ENCODE measurements at regions not wholly inside any gene's neighbourhood (a gene's known extent, or its start where the extent isn't known, plus 50 kb on each side); places are given as distances from the start of the nearest gene placed in this dataset.

- H3K27ac ChIP-seq, result no peak overlapping the region
Observed at GRCh38 chr13:109900320-109900719, 113.9 kb upstream of the IRS2 start.

GRCh38 chr13:109899748-109900147 lies 113.4 kb upstream of the IRS2 start:
- no peak overlapping the region for H3K27ac ChIP-seq
- DNase-seq (ENCODE audit: low read depth, low spot score), result no peak

More at GRCh38 chr13:109900320-109900719, 113.9 kb upstream of the IRS2 start:
- DNase-seq (ENCODE audit: low read depth, low spot score), result no peak

DNA sequence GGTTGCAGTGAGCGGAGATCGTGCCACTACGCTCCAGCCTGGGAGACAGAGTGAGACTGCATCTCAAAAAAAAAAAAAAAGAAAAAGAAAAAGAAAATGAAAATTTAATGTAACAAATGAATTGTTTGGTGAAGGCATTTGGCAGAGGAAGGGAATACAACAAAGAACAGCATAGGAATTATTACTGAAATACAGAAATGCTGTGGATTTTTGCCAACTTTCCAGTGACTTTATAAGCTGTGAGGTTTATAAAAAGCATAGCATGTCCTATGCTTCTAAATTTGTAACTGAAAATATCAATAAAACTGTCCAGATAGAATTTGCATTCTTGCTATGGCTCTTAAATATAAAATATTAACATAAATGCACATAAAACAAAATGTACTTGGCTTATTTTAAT lies 112.9 kb upstream of the IRS2 start:
- no peak for DNase-seq (ENCODE audit: low read depth, low spot score)
- no peak overlapping the region for H3K27ac ChIP-seq

DNA sequence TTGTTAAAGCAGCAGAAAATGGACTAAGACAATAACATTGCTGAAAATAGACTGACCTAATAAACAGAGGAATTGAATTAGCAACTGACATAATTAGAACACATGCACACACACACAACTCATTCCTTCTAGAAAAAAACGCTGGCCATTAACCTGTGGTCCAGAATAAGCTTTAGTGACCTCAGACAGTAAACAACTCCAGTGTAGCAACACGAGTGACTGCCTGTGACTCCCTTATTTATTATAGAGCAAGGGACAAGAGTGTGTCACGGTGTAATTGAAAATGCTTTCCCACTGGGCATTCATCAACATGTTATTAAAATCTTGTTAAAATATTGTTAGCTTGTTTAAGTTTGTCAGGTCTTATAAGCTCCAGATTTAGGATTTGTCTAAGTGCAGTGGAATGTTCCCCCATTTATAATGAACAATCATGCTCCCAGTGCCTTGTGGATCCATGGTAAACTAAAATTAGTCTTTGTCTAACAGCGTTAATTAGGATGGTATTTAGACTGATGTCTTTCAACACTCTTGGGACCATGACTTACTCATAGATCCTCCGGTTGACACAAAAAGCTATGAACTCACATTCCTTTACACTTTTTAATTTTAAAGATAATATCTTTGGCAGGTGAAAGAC lies 111.7 kb upstream of the IRS2 start:
- no peak for DNase-seq (ENCODE audit: low read depth, low spot score)
- no peak overlapping the region for H3K27ac ChIP-seq

DNA sequence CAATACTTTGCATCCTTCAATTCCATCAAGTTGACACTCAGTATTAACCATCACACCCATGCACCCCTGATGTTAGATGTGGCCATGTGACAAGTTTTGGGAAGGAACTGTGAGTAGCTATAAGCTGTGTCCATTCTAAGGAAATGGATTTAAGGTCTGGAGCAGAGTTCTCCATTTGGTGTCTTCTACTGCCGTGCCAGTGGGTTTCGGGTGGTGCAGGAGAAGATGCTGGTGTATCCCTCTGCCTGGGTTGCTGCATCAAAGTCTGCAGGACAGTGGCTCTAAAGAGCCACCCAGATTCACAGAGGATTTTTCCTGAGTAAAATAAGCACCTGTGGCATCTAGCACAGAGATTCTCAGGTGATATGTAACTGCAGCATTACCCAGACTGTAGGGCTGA lies 105.7 kb upstream of the IRS2 start:
- H3K27ac ChIP-seq, result no peak overlapping the region
- no peak for DNase-seq (ENCODE audit: low read depth, low spot score)

GRCh38 chr13:109885235-109885634 lies 98.9 kb upstream of the IRS2 start:
- no peak for DNase-seq (ENCODE audit: low read depth, low spot score)
- H3K27ac ChIP-seq, result no peak overlapping the region

GRCh38 chr13:109884462-109884861 lies 98.1 kb upstream of the IRS2 start:
- no peak for DNase-seq (ENCODE audit: low read depth, low spot score)
- H3K27ac ChIP-seq, result no peak overlapping the region

- DNase-seq (ENCODE audit: low read depth, low spot score), result no peak
- H3K27ac ChIP-seq, result no peak overlapping the region
Observed at GRCh38 chr13:109883181-109884180, 97.1 kb upstream of the IRS2 start.

GRCh38 chr13:109881961-109882558 lies 95.7 kb upstream of the IRS2 start:
- no peak overlapping the region for H3K27ac ChIP-seq
- no peak for DNase-seq (ENCODE audit: low read depth, low spot score)

DNA sequence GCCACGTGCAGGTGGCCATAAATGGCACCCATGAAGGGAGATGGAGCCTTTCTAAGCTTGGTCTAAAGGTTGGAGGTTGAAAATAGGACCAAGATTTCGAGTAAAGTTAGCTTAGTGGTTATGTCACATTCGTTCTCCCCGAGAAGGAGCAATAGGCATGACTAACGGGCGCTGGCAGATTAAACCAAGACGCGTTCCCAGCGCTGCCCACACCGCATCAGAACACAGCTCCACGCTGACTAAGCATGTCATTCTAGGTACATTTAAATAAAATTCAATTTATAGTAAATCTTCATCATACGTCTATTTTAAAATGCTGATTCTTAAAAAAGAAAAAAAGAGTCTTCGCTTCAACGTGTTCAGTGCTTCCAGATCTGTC lies 95.0 kb upstream of the IRS2 start:
- no peak overlapping the region for H3K27ac ChIP-seq
- DNase-seq (ENCODE audit: low read depth, low spot score), result no peak

DNA sequence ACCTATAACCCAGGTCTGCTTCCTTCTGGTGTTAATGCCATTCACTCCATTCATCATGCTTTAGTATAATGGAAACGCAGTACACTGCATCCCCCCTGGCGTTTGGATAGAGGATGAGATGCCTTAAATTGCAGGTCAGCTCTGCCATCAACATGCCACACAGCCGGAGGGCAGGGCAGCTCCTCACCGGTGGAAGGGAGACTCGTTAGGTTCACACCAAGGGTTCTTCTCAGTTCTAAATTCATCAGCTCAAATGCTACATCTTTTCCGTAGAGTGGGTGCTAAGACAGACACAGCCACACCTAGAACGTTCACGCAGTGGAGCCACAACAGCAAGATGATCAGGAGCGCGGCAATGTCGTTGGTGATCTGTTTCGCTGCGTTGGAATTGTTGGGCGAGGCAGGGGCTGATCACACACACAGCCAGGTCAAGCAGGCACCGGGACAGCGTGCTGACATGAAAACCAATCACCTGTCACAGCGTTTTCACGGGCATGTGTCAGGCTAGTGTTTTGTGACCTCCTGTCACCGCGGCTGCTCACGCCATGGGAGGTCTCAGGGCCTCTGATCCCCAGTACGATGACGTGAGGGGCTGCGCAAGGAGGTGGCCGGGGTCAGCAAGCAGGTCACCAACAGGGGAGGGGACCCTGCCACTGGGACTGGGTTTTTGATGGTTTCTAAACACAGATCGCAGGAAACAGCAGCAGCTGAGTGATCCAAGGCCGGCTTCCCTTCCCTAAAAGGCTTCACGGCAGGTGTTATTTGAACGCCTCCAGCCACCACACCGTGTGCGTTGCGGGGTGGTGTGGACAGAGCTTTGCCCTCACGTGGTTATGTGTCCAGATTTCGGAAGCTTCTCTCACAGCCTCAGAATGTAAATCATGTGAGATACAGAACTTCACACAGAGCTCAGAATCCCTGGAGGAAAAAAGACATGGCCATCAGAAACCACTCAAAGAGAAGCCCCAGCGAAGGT lies 94.3 kb upstream of the IRS2 start:
- H3K27ac ChIP-seq, result no peak overlapping the region
- no peak for DNase-seq (ENCODE audit: low read depth, low spot score)

- DNase-seq (ENCODE audit: low read depth, low spot score), result no peak
- H3K27ac ChIP-seq, result no peak overlapping the region
Observed at GRCh38 chr13:109879338-109879737, 93.0 kb upstream of the IRS2 start.

DNA sequence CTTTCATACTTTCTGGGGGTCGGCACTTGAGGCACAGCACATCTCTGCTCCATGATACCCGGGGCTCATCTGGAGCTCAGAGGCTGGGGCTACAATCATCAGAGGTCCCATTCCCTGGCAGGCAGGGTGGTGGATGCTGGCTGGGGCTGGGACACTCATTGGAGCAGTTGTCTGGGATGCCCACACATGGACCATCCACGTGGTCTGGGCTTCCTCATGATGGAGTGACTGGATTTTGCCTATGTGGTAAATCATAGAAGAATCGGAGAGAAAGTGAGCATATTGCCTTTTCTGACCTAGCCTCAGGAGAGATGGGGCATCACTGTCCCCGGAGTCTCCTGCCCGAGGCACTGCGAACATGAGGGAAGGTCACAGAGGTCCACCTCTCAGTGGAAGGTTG lies 91.4 kb upstream of the IRS2 start:
- DNase-seq (ENCODE audit: low read depth, low spot score), result no peak
- no peak overlapping the region for H3K27ac ChIP-seq

DNA sequence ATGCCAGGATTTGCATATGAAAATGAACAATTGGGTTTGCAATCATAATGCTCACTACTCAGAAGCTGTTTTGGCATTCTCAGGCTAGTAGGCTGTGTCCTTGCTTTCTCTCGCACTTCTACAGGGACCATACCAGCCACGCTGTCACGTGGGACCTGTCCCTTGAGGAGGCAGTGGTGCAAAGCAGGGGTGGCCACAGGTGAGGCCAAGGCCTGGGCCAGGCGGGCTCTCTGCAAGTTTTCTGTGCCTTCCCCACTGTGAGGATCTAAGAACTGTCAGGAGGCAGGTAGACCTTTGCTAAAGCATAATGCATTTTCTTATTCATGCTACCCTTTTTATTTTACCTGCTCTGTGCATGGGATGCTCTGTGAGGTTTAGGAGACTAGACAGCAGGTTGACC lies 89.4 kb upstream of the IRS2 start:
- H3K27ac ChIP-seq, result no peak overlapping the region
- no peak for DNase-seq (ENCODE audit: low read depth, low spot score)

- peak overlapping the region; percentile 5 for H3K27ac ChIP-seq
- no peak for DNase-seq (ENCODE audit: low read depth, low spot score)
Observed at GRCh38 chr13:109874484-109875454, 88.4 kb upstream of the IRS2 start.

GRCh38 chr13:109873351-109874123 lies 87.2 kb upstream of the IRS2 start:
- no peak overlapping the region for H3K27ac ChIP-seq
- DNase-seq (ENCODE audit: low read depth, low spot score), result no peak

- H3K27ac ChIP-seq, result no peak overlapping the region
- no peak for DNase-seq (ENCODE audit: low read depth, low spot score)
Observed at GRCh38 chr13:109872864-109873263, 86.5 kb upstream of the IRS2 start.

DNA sequence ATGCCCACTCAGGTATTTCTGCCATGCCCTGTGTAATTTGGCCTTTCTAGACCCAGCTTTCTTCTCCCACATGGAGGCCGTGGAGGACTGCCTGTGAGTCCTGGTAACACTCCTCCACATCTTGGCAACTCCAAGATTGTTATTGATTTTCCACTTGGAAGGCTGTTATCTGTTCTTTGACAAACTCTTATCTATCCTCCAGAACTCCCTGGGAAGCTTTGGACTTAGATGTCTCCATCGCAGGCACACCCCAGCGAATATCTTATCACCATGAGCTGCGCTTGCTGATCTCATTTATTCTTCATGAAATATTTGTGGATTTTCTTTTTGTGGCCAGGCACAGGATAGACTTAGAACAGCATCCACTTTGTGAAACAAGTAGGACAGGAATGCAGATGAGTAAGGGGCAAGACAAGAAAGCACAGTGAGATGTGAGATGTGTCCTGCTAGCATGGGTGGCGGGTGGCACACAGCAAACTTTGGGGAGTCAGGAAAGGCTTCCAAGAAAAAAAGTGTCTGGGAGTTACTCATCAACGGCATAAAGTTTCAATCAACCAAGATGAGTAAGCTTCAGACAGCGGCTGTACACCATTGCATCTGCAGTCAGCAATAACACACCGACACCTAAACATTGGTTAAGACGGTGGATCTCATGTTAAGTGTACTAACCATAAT lies 84.5 kb upstream of the IRS2 start:
- no peak for DNase-seq (ENCODE audit: low read depth, low spot score)
- no peak overlapping the region for H3K27ac ChIP-seq

Measured in epithelial cell of prostate (primary cell).